HL-60 (cell line): ENCODE measurements at regions not wholly inside any gene's neighbourhood (a gene's known extent, or its start where the extent isn't known, plus 50 kb on each side); places are given as distances from the start of the nearest gene placed in this dataset.

Experiments used
- CTCF ChIP-seq: IDR thresholded peaks from one replicate; pipeline ENCODE4 v1.5.1; 2011; ENCODE audit warnings: low read length, control low read depth, inconsistent platforms; ENCODE audit not compliant: insufficient read depth
- GABPA ChIP-seq: IDR thresholded peaks from 2 replicates; pipeline ENCODE4 v1.6.1; 2012; ENCODE audit warnings: low read depth
- POLR2AphosphoS5 ChIP-seq: IDR thresholded peaks from 2 replicates; pipeline ENCODE4 v1.6.1; 2012; ENCODE audit warnings: low read depth
- REST ChIP-seq: IDR thresholded peaks from 2 replicates; pipeline ENCODE4 v1.6.1; 2012; ENCODE audit warnings: low read depth; ENCODE audit not compliant: insufficient replicate concordance

- TF ChIP-seq CTCF (no peak), POLR2AphosphoS5 (no peak), GABPA (no peak), REST (no peak)
Measured at GRCh38 chr7:1317646-1318045, 85.0 kb downstream of the UNCX start.
